H1 (cell line): ENCODE measurements at regions not wholly inside any gene's neighbourhood (a gene's known extent, or its start where the extent isn't known, plus 50 kb on each side); places are given as distances from the start of the nearest gene placed in this dataset.

ENCODE experiments used
- CEBPB ChIP-seq: IDR thresholded peaks from 2 replicates; pipeline ENCODE4 v1.6.1; 2012; ENCODE audit warnings: low read depth, low read length
- POLR2A ChIP-seq, 2 experiments: IDR thresholded peaks; 1 replicate in 1 of 2; 2 replicates in 1 of 2; pipeline ENCODE4 v1.6.1; 2011; ENCODE audit warnings: low read depth in 2 of 2, low read length in 2 of 2, mild to moderate bottlenecking in 2 of 2; ENCODE audit errors: control extremely low read depth in 1 of 2
- TEAD4 ChIP-seq: IDR thresholded peaks from 2 replicates; pipeline ENCODE4 v1.6.1; 2012; ENCODE audit warnings: low read depth, low read length, inconsistent platforms, mixed read lengths
- TF ChIP-seq, protein P1 (sequence below), 3 experiments: IDR thresholded peaks; 1 replicate in 2 of 3; 2 replicates in 1 of 3; pipeline versions ENCODE4 v1.5.1 to v1.6.1; 2011; ENCODE audit warnings: low read length in 3 of 3, mild to moderate bottlenecking in 3 of 3, inconsistent platforms in 2 of 3, low read depth in 1 of 3, moderate library complexity in 1 of 3; ENCODE audit not compliant: insufficient read depth in 1 of 3; ENCODE audit errors: control extremely low read depth in 1 of 3

DNA sequence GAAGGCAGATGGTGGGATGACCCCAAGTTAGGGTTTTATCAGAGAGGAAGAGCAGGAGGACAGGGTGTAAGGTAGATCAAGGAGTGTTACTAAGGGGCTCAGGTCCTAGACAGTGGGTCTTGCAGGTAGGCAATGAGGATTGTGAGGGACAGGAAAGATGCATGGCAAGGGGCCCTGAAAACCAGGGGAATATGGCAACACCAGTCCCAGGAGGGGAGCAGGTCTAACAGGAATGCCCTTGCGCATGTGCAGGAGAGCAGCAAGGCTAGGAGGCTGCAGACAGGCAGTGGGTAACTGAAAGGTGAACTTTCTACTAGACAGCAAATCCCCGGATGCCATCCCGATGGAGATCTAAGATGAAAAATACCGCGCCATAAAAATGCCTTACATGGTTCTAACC, 211.3 kb downstream of the ALG10 start:
- TF ChIP-seq CEBPB (no peak), POLR2A (IDR thresholded peaks at IDR 0.05; ENCODE audit: control extremely low read depth in 1 of 2, low read depth in 2 of 2, low read length in 2 of 2) (no peak), TEAD4 (no peak)
- TF ChIP-seq, protein P1, sequence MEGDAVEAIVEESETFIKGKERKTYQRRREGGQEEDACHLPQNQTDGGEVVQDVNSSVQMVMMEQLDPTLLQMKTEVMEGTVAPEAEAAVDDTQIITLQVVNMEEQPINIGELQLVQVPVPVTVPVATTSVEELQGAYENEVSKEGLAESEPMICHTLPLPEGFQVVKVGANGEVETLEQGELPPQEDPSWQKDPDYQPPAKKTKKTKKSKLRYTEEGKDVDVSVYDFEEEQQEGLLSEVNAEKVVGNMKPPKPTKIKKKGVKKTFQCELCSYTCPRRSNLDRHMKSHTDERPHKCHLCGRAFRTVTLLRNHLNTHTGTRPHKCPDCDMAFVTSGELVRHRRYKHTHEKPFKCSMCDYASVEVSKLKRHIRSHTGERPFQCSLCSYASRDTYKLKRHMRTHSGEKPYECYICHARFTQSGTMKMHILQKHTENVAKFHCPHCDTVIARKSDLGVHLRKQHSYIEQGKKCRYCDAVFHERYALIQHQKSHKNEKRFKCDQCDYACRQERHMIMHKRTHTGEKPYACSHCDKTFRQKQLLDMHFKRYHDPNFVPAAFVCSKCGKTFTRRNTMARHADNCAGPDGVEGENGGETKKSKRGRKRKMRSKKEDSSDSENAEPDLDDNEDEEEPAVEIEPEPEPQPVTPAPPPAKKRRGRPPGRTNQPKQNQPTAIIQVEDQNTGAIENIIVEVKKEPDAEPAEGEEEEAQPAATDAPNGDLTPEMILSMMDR (IDR thresholded peaks at IDR 0.05; ENCODE audit: control extremely low read depth in 1 of 3, insufficient read depth in 1 of 3, low read depth in 1 of 3, low read length in 3 of 3): no peak
